ENCODE measurements at regions not wholly inside any gene's neighbourhood (a gene's known extent, or its start where the extent isn't known, plus 50 kb on each side); places are given as distances from the start of the nearest gene placed in this dataset.
"Not testable (repeated sequence)": the region's sequence is repeated elsewhere in the genome, so short reads cannot be mapped to it uniquely, and the experiment has no call there.

GRCh38 chr1:213600879-213601278, 386.9 kb upstream of the PROX1 start:
- DNase-seq = no peak

DNA sequence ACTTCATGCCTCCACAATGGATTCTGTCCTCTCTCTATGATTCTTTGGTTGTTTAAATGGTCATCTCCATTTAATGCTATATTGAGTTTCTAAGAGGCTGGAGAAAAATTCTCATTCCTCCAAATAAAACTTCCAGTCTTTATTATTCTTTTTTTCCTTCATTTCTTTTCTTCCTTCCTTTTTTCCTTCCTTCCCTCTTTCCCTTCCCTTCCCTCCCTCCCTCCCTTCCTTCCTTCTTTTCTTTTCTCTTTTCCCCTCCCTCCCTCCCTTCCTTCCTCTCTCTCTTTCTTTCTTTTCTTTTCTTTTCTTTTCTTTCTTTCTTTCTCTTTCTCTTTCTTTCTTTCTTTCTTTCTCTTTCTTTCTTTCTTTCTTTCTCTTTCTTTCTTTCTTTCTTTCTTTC, 386.1 kb upstream of the PROX1 start:
- not testable (repeated sequence) for DNase-seq

DNA sequence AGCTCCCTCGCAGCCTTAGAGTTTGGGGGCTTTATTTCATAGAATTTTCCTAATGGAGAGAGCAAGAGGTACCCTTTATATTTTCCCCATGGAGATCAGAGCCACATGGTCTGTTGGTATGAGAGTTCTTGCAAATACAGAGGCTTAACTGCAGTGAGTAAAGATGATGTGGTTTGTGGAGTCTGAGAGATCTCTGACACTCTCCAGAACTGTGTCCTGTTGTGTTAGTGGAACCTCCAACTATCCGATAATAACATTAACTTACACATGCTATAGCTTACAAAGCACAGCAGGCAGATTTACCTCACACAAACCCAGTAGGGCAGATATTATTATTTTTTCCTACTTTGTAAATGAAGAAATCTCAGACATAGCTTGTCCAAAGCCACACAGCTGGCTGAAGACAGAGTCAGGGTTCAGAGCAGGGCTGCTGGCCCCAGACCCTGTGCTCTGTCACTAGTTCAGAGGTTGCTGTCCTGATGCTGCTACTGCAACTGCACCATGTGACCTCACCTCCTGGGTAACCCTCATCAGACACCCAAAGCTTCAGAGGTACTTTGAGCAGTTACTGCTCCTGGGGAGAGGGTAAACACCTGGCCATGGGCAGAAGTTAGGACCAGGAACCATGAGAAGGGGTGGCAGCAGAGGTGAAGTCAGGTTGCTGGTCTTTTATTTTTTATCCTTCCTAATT, 384.8 kb upstream of the PROX1 start:
- DNase-seq = no peak

GRCh38 chr1:213604477-213604876, 383.3 kb upstream of the PROX1 start:
- DNase-seq = no peak

DNA sequence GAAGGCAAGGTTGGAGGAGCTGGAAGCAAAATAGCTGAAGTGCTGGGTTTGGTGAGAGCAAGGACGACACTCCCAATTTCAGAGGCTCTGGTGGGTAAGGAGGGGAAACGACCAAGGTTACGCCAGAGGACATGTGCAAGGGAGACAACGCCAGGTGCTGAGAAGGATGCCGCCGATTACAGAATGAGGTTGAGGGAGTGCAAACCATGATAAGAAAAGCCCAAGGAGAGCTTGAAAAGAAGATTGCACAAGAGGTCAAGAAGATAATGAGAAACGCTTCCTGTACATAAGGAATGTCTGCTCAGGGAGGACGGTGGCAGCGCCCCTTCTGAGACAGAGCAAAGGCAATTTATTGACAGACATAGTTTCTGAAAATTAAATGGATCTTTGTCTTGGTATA, 382.0 kb upstream of the PROX1 start:
- DNase-seq = no peak

- no peak for DNase-seq
Measured at GRCh38 chr1:213606252-213606820, 381.4 kb upstream of the PROX1 start.

DNA sequence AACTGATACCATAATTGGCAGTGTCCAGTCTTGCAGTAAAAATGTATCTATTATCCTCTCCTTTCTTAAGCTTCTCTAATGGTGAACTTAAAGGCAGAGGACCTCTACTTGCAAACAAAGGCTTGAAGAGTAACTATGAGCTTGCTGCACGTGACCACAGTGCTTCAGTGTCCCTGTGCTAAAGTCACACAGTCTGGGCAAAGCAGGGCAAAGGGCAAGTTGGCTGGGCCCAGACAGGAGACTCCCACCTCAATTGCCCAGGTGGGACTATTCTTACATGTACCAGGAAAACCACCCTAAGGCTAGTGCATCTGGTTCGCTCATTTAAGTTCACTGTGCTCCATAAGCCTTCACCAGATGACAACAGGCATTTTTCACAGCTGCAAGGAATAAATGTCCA, 374.2 kb upstream of the PROX1 start:
- no peak for DNase-seq

DNA sequence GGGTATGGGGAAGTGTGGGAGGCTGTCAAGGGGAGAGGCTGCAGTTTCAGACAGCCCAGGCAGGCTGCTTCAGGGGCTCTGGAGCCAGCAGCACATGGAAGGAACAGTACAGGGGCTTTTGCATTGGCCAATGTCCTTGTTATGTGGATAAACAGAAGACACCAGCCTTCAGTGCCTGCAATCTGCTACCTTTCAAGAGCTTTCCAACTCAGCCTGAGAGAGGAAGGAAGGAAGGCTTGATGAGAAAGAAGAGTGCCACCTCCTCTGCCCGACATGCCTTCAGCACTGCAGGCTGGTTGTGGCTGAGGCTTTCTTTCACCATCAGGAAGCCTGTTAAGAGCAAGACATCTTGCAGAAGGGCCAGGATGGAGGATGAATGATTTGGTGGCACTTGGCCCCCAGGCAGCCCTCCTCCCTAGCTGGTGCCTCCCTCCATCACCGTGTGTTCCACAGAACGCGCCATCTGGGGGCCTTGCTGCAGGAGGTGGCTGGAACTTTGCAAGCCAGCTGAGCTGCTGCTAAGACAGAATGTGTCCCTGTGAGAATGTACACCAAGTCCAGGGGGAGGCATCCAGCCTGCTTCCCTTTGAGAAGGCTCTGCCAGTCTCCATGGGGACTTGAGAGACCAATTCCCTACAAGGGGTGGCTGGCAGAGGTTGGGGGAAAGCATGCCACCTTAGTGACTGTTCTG, 372.4 kb upstream of the PROX1 start:
- no peak for DNase-seq

- no peak for DNase-seq
Measured at GRCh38 chr1:213617133-213617532, 370.6 kb upstream of the PROX1 start.

DNA sequence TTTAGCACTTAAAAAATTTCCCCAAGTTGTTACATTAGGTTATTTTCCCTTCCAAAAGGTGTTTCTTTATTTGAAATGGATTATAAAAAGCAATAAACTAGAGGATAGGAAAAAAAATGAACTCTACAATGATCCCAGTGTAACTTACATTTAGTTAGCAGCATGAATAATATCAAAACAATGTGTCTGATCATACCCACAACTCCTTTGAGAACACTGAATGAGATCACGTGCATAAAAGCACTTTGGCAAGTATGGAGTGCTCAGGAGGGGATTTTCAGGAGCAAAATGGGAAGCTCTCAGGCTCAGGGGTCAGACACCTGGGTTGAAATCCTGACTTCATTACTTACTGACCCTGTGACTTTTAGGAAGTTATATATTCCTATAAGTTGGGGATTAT, 369.7 kb upstream of the PROX1 start:
- no peak for DNase-seq

GRCh38 chr1:213619026-213619425, 368.7 kb upstream of the PROX1 start:
- DNase-seq = no peak

- no peak for DNase-seq
Measured at GRCh38 chr1:213621077-213621476, 366.7 kb upstream of the PROX1 start.

- no peak for DNase-seq
Measured at GRCh38 chr1:213622365-213623063, 365.3 kb upstream of the PROX1 start.

GRCh38 chr1:213623064-213623581, 364.6 kb upstream of the PROX1 start:
- no peak for DNase-seq

GRCh38 chr1:213623862-213624261, 363.9 kb upstream of the PROX1 start:
- no peak for DNase-seq

DNA sequence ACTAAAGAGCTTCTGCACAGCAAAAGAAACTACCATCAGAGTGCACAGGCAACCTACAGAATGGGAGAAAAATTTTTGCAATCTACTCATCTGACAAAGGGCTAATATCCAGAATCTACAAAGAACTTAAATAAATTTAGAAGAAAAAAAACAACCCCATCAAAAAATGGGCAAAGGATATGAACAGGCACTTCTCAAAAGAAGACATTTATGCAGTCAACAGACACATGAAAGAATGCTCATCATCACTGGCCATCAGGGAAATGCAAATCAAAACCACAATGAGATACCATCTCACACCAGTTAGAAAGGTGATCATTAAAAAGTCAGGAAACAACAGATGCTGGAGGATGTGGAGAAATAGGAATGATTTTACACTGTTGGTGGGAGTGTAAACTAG, 351.0 kb upstream of the PROX1 start:
- not testable (repeated sequence) for DNase-seq

- no peak for DNase-seq
Measured at GRCh38 chr1:213641312-213641711, 346.5 kb upstream of the PROX1 start.

DNA sequence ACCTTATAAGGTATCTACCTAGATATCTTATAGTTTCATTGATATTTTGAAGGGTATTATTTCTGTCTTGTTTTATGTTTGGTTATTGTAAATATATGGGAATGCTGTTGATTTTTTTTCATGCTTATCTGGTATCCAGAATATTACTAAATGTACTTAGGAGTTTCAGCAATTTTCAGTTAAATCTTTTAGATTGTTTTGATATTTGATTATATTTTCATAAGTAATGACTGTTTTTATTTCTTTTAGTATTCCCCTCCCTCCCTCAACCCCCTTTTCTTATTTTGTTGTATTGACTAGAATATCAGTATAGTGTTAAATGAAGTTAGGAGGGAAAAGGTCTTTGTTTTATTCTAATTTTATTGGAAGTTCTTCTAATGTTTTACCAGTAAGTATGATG, 344.4 kb upstream of the PROX1 start:
- DNase-seq = no peak

DNA sequence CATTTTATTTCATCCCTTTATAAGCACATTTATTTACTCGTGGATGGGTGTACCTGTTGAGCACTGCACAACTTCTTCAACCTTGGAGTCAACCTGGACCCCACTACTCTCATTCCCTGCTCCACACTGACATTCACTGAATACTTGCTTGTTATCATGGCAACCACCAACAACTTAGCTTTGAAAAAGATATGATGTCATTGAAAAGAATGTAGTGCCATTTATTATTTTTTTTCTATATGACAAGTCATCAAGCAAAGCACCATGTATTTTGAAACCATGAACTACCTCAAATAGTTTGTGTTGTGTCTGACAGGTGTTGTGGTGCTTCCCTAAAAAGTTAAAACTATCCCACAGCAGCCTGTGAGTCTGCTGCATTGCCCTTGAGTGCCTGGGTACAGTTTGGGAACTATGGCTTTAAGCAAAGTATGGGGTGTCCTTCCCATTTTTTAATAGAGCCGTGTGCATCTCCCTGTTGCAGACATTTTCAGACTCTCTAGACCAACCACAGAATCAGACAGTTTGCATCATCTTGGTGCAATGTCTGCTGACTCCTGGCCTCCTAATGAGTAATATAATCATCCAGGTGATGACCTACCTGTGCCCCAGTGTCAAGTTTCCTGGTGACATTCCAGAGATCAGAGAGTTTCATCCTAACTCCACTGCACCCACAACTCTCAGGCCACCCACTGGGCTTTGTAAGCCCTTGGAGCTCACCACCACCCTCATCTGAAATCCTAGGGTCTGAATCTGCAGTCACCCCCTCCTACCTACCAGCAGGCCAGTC, 339.7 kb upstream of the PROX1 start:
- no peak for DNase-seq

DNA sequence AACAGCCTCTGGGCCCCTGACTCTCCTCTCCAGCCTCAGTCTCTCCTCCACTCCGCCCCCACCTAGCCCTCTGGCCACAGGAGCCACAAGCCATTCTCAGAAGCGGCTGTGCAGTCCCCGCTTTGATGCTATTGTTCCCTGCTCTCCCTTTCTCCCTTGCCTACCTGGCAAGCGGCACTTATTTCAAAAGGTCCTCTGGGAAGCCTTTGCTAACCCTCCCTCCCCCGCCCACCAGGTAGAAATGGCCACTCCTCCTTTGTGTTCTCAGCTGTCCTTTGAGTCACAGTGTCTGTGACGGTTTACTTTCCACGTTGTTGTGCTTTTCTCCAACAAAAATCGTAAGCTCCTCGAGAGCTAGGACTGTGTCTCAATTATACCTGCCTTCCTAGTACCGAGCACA, 338.4 kb upstream of the PROX1 start:
- DNase-seq = no peak

DNA sequence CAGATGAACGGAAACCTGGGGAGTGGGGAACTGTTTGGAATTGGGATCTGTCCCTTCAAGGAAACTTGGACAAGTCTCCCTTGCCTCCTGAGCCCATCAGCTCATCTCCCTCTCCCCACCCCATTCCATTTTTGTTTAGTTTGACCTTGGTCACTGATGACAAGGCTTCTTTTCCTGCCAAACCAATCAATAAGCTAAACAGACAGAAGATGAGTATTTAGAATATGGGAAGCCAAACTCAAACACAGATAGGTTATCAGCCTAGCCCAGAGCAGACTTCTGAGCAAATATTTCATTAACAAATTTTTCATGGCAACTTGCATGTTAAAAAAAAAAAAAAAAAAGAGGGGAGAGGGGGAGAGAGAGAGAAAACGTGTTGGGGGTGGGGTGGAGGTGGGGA, 337.2 kb upstream of the PROX1 start:
- DNase-seq = no peak

GRCh38 chr1:213651077-213651476, 336.7 kb upstream of the PROX1 start:
- DNase-seq = no peak

DNA sequence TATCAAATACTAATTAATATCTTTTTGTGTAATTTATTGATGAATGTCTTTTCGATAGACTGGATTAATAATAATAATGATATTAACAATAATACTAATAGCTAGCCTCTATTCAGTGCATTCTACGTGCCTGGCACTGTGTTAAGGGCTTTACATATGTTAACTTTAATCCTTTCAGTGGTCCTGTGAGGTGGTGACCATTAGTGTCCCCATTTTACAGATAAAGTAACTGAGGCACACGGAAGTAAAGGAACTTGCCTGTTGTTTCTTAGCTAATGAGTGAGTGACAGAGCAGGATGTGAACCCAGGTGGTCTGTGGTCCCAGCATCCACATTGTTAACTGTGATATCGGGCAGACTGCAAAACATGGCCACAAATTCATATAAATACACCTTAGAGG, 335.7 kb upstream of the PROX1 start:
- no peak for DNase-seq

Measured in CD4-positive, alpha-beta T cell treated with Interleukin-4 for 1 hour (primary cell).